Astrocyte of the cerebellum (primary cell): ENCODE measurements at regions not wholly inside any gene's neighbourhood (a gene's known extent, or its start where the extent isn't known, plus 50 kb on each side); places are given as distances from the start of the nearest gene placed in this dataset.
"Not testable (repeated sequence)": the region's sequence is repeated elsewhere in the genome, so short reads cannot be mapped to it uniquely, and the experiment has no call there.

ENCODE experiments used
- DNase-seq: peaks from one replicate; pipeline ENCODE4 v3.0.0-alpha.2; 2011; ENCODE audit warnings: low read depth
- H3K4me3 ChIP-seq: 2 replicates; pipeline ENCODE4 v1.5.1; 2011; ENCODE audit warnings: mild to moderate bottlenecking, low read depth, low read length, moderate library complexity
- in situ Hi-C: cut with HindIII; loops from 2 replicates; pipeline ENCODE4 v1.10.0; 2017; ENCODE audit warnings: low sequenced_read_pairs
- TF ChIP-seq, protein P1 (sequence below): IDR thresholded peaks from 2 replicates; pipeline ENCODE4 v1.5.1; 2012; ENCODE audit warnings: low read length, low read depth, moderate library complexity, mild to moderate bottlenecking; ENCODE audit errors: missing control alignments

DNA sequence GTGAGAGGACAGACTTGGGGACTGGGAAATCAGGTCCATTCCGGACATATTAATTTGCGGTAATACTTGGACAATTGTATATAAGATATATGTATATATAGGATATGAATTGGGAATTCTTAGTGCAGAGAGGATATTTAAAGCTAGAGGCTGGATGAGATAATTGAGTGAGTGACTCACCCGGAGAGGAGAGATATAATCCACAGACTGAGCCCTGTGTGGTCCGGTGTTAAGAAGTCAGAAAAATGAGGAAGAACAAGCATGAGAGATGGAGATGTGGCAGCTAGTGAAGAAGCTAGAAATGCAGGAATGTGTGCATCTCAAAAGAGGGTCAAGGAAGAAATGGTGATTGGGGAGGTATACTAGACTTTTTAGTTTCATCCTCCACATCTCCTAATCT, 336.2 kb downstream of the SLC7A11 start:
- in situ Hi-C loops = no loop called here
- no peak for DNase-seq
- no peak overlapping the region for H3K4me3 ChIP-seq
- TF ChIP-seq, protein P1, sequence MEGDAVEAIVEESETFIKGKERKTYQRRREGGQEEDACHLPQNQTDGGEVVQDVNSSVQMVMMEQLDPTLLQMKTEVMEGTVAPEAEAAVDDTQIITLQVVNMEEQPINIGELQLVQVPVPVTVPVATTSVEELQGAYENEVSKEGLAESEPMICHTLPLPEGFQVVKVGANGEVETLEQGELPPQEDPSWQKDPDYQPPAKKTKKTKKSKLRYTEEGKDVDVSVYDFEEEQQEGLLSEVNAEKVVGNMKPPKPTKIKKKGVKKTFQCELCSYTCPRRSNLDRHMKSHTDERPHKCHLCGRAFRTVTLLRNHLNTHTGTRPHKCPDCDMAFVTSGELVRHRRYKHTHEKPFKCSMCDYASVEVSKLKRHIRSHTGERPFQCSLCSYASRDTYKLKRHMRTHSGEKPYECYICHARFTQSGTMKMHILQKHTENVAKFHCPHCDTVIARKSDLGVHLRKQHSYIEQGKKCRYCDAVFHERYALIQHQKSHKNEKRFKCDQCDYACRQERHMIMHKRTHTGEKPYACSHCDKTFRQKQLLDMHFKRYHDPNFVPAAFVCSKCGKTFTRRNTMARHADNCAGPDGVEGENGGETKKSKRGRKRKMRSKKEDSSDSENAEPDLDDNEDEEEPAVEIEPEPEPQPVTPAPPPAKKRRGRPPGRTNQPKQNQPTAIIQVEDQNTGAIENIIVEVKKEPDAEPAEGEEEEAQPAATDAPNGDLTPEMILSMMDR = no peak

DNA sequence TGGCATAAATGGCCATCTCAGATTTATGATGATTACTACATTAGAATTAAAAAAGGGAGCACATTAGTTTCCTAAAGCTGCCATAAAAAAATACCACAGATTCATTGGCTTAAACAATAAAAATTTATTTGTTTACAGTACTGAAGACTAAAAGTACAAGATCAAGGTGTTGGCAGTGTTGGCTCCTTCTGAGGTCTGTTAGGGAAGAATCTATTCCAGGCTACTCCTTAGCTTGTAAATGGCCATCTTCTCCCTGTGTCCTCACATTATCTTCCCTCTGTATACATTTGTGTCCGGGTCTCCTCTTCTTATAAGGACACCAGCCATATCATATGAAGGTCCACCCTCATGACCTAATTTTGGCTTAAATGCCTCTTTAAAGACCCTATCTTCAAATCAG, 341.0 kb downstream of the SLC7A11 start:
- in situ Hi-C loops = no loop called here
- no peak overlapping the region for H3K4me3 ChIP-seq
- no peak for DNase-seq
- TF ChIP-seq, protein P1 = no peak

DNA sequence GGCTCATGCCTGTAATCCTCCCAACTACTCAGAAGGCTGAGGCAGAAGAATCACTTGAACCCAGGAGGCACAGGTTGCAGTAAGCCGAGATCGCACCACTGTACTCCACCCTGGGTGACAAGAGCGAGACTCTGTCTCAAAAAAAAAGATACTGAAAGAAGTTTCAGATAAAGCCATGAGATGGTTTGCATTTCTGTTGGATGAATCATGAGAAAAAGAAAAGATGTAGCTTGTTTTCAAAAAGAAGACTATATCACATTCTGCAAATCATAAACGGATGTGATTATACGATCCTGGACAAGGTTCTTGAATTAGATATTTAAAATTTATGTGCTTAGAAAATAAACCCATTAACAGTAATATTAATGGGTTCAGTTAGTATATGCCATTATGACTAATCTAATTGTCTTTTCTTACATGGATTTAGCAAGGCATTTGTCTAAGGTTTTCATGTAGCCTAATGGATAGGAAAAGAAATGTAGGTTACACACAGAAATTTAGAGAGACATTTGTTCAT, 345.9 kb downstream of the SLC7A11 start:
- no peak overlapping the region for H3K4me3 ChIP-seq
- in situ Hi-C loops = no loop called here
- no peak for DNase-seq
- TF ChIP-seq, protein P1 = no peak

DNA sequence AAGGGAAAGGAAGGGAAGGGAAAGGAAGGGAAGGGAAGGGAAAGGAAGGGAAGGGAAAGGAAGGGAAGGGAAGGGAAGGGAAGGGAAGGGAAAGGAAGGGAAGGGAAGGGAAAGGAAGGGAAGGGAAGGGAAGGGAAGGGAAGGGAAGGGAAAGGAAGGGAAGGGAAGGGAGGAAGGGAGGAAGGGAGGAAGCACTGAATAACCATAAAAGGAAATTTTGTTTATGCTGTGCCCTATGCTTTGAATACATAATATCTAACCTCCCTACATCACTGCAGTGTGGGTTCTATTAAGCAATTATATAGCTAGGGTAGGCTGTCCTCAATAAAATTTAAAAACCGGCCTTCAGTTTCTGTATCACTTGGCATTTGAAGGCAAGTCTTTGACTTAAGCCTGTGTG, 346.6 kb downstream of the SLC7A11 start:
- in situ Hi-C loops, H3K4me3 ChIP-seq: not testable (repeated sequence)

DNA sequence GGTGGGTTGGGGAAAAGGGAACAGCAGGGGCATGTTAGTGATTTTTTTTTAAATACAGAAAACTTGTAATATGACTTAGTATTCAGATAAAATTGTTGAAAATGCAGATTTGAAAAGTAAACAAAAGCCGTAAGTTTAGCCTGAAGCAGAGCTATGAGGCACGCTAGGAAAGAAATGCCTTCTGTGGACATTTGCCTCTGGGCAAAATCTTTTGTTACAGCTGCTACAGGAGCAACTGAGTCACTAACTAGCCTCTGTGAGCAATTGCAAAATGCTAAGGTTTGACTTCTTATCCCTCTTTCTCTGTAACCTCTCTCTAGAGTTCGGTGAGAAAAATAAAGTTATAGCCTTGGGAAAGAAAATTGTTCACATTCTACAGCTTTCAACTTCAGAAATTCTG, 350.0 kb downstream of the SLC7A11 start:
- TF ChIP-seq, protein P1 = no peak
- DNase-seq = peak; percentile 2
- no peak overlapping the region for H3K4me3 ChIP-seq
- in situ Hi-C loops = no loop called here

More for the DNA sequence above, 346.6 kb downstream of the SLC7A11 start:
- DNase-seq = not testable (repeated sequence)

DNA sequence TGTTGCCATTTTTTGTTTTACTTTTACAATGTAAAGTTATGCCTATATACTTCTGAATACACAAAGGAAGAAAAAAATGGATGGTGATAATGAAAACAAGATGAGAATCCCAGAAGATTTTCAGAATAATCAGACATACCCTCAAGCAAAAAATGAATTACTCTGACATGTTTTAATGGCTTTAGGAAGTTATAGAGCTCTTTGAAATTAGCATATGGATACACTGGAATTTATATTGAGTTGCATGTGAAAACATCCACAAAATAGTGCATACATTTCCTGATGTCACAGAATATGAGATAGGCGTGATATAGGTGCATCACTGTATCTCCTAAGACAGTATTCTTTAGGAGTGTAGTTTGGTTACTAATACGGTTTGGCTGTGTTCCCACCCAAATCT, 351.3 kb downstream of the SLC7A11 start:
- in situ Hi-C loops = no loop called here
- H3K4me3 ChIP-seq = no peak overlapping the region
- TF ChIP-seq, protein P1 = no peak
- no peak for DNase-seq

DNA sequence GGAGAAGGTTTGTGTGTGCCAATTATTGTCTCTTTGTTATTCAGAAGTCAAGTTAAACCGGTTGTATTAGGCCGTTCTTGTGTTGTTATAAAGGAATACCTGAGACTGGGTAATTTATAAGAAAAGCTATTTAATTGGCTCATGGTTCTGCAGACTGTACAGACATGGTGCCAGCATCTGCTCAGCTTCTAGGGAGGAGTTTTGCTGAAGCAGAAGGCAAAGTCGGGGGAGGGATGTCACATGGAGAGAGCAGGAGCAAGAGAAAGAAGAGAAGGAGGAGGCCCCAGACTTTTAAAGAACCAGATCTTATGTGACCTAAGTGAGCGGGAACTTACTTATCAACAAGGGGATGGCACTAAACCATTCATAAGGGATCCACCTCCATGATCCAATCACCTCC, 349.3 kb upstream of the PCDH18 start:
- TF ChIP-seq, protein P1 = no peak
- no peak for DNase-seq
- H3K4me3 ChIP-seq = no peak overlapping the region
- in situ Hi-C loops = no loop called here

DNA sequence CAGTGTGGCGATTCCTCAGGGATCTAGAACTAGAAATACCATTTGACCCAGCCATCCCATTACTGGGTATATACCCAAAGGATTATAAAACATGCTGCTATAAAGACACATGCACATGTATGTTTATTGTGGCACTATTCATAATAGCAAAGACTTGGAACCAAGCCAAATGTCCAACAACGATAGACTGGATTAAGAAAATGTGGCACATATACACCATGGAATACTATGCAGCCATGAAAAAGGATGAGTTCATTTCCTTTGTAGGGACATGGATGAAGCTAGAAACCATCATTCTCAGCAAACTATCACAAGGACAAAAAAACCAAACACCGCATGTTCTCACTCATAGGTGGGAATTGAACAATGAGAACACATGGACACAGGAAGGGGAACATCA, 335.8 kb upstream of the PCDH18 start:
- in situ Hi-C loops, DNase-seq, H3K4me3 ChIP-seq: not testable (repeated sequence)
